GM23338 (cell line): ENCODE measurements at regions not wholly inside any gene's neighbourhood (a gene's known extent, or its start where the extent isn't known, plus 50 kb on each side); places are given as distances from the start of the nearest gene placed in this dataset.

Experiments used
- ATAC-seq: fragments of 200-7000 bp; cut with Tn5 transposase; 3 replicates; pipeline ENCODE4 v1.9.1; 2020
- DNase-seq: peaks from one replicate; pipeline ENCODE4 v3.0.0-alpha.2; 2015; ENCODE audit warnings: low spot score
- H2AFZ ChIP-seq: fragments of 200-600 bp; sonication (generic); 2 replicates; pipeline ENCODE4 v1.8.0; 2016; ENCODE audit warnings: antibody characterized with exemption, mild to moderate bottlenecking, moderate library complexity
- H3F3A ChIP-seq: fragments of 200-600 bp; sonication (generic); replicated peaks from 2 replicates; pipeline ENCODE4 v1.8.0; 2017; ENCODE audit warnings: antibody characterized with exemption, mixed run types, low read depth
- H3K27ac ChIP-seq: fragments of 200-600 bp; sonication (generic); 2 replicates; pipeline ENCODE4 v1.6.1; 2016; ENCODE audit warnings: low read depth
- H3K27me3 ChIP-seq: fragments of 200-600 bp; sonication (generic); 2 replicates; pipeline ENCODE4 v1.8.0; 2016; ENCODE audit warnings: mild to moderate bottlenecking, mixed run types, moderate library complexity; ENCODE audit not compliant: insufficient read depth
- H3K36me3 ChIP-seq: fragments of 200-600 bp; sonication (generic); 2 replicates; pipeline ENCODE4 v1.8.0; 2016; ENCODE audit warnings: mild to moderate bottlenecking; ENCODE audit not compliant: insufficient read depth
- H3K4me1 ChIP-seq: fragments of 200-600 bp; sonication (generic); 2 replicates; pipeline ENCODE4 v1.8.0; 2016; ENCODE audit warnings: mild to moderate bottlenecking, moderate library complexity; ENCODE audit not compliant: insufficient read depth
- H3K4me2 ChIP-seq: fragments of 200-600 bp; sonication (generic); 2 replicates; pipeline ENCODE4 v1.7.1; 2017; ENCODE audit warnings: mixed run types
- H3K4me3 ChIP-seq: fragments of 200-600 bp; sonication (generic); 2 replicates; pipeline ENCODE4 v1.6.1; 2016; ENCODE audit warnings: mixed run types
- H3K79me2 ChIP-seq: fragments of 200-600 bp; sonication (generic); replicated peaks from 2 replicates; pipeline ENCODE4 v1.8.0; 2017; ENCODE audit warnings: mild to moderate bottlenecking; ENCODE audit not compliant: insufficient read depth
- H3K9me2 ChIP-seq: fragments of 200-600 bp; sonication (generic); 2 replicates; pipeline ENCODE4 v1.8.0; 2017; ENCODE audit not compliant: insufficient read depth
- H4K20me1 ChIP-seq: fragments of 200-600 bp; sonication (generic); replicated peaks from 2 replicates; pipeline ENCODE4 v1.8.0; 2017; ENCODE audit warnings: mild to moderate bottlenecking; ENCODE audit not compliant: insufficient read depth
- H3K27ac Mint-ChIP-seq: 2 replicates; pipeline ENCODE4 v1.8.0; 2020; ENCODE audit warnings: inconsistent platforms, mild to moderate bottlenecking, moderate library complexity, mixed read lengths
- H3K27me3 Mint-ChIP-seq: 3 replicates; pipeline ENCODE4 v1.8.0; 2022; ENCODE audit warnings: low read depth, mild to moderate bottlenecking, moderate library complexity, mixed read lengths, inconsistent platforms; ENCODE audit not compliant: insufficient read depth, poor library complexity
- H3K36me3 Mint-ChIP-seq: 3 replicates; pipeline ENCODE4 v1.8.0; 2021; ENCODE audit warnings: low read depth, mild to moderate bottlenecking, inconsistent platforms, moderate library complexity, mixed read lengths
- H3K4me1 Mint-ChIP-seq: 3 replicates; pipeline ENCODE4 v1.8.0; 2020; ENCODE audit warnings: mild to moderate bottlenecking, inconsistent platforms, mixed read lengths
- H3K4me3 Mint-ChIP-seq: 3 replicates; pipeline ENCODE4 v1.8.0; 2021; ENCODE audit warnings: moderate library complexity, mild to moderate bottlenecking, inconsistent platforms, mixed read lengths
- H3K9me3 Mint-ChIP-seq: 3 replicates; pipeline ENCODE4 v1.8.0; 2020; ENCODE audit warnings: moderate library complexity, mild to moderate bottlenecking, inconsistent platforms, mixed read lengths
- CREB1 ChIP-seq: fragments of 250-450 bp; sonication (Bioruptor Pico); IDR thresholded peaks from 2 replicates; pipeline ENCODE4 v1.5.0; 2020; ENCODE audit warnings: low read depth, mild to moderate bottlenecking, moderate library complexity
- EZH2 ChIP-seq: fragments of 200-600 bp; sonication (generic); IDR thresholded peaks from one replicate; pipeline ENCODE4 v1.8.0; 2017; ENCODE audit warnings: antibody characterized with exemption, mild to moderate bottlenecking, low read depth; ENCODE audit not compliant: unreplicated experiment
- EZH2phosphoT487 ChIP-seq: fragments of 200-600 bp; sonication (generic); IDR thresholded peaks from one replicate; pipeline ENCODE4 v1.8.1; 2018; ENCODE audit warnings: antibody characterized with exemption; ENCODE audit not compliant: unreplicated experiment
- JUNB ChIP-seq: IDR thresholded peaks from one replicate; pipeline ENCODE4 v1.6.1; 2016; ENCODE audit warnings: antibody characterized with exemption; ENCODE audit not compliant: unreplicated experiment
- POLR2AphosphoS5 ChIP-seq: IDR thresholded peaks from 2 replicates; pipeline ENCODE4 v1.6.1; 2016; ENCODE audit warnings: antibody characterized with exemption, low read depth
- STAT1 ChIP-seq: IDR thresholded peaks from one replicate; pipeline ENCODE4 v1.6.1; 2016; ENCODE audit warnings: antibody characterized with exemption; ENCODE audit not compliant: unreplicated experiment
- ZNF114 ChIP-seq: fragments of 250-450 bp; sonication (Bioruptor Pico); IDR thresholded peaks from 2 replicates; pipeline ENCODE4 v1.5.0; 2020; ENCODE audit warnings: mild to moderate bottlenecking, moderate library complexity
- ZNF331 ChIP-seq: fragments of 250-450 bp; sonication (Bioruptor Pico); IDR thresholded peaks from 2 replicates; pipeline ENCODE4 v1.5.0; 2020; ENCODE audit warnings: low read depth, mild to moderate bottlenecking, moderate library complexity
- TF ChIP-seq, protein P1 (sequence below): IDR thresholded peaks from 2 replicates; pipeline ENCODE4 v1.6.1; 2016; ENCODE audit warnings: antibody characterized with exemption
- TF ChIP-seq, protein P2 (sequence below): fragments of 250-450 bp; sonication (Bioruptor Pico); IDR thresholded peaks from 2 replicates; pipeline ENCODE4 v1.5.0; 2020; ENCODE audit warnings: mild to moderate bottlenecking, moderate library complexity
- TF ChIP-seq, protein P3 (sequence below): IDR thresholded peaks from one replicate; pipeline ENCODE4 v1.6.1; 2018; ENCODE audit warnings: antibody characterized with exemption; ENCODE audit not compliant: unreplicated experiment

DNA sequence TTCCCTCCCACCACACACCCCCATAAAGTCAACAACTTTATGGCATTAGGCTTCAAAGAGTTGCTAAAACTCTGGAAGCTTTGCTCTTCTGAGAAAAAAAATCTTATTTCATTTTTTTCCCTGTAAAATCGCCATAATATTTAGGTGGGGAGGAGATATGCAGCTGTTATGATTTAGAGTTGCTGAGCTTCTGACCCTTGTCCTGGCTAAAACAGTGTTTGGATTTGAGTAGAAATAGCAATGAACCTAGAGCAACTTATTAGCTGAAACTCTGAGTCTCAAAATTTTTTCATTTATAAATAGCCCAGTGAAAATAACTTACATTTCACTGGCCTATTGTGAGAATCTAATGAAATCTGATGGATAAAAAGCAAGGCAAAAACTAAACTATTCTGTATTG is 482.8 kb upstream of the NFIA start (continued):
- no peak for TF ChIP-seq EZH2phosphoT487
- no peak for TF ChIP-seq STAT1
- no peak for TF ChIP-seq JUNB
- TF ChIP-seq ZNF331 (CRISPR knock-in tag) = no peak
- TF ChIP-seq CREB1 (CRISPR knock-in tag) = no peak
- TF ChIP-seq ZNF114 (CRISPR knock-in tag) = no peak
- TF ChIP-seq, protein P1, sequence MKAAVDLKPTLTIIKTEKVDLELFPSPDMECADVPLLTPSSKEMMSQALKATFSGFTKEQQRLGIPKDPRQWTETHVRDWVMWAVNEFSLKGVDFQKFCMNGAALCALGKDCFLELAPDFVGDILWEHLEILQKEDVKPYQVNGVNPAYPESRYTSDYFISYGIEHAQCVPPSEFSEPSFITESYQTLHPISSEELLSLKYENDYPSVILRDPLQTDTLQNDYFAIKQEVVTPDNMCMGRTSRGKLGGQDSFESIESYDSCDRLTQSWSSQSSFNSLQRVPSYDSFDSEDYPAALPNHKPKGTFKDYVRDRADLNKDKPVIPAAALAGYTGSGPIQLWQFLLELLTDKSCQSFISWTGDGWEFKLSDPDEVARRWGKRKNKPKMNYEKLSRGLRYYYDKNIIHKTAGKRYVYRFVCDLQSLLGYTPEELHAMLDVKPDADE = no peak
- no peak for TF ChIP-seq EZH2

DNA sequence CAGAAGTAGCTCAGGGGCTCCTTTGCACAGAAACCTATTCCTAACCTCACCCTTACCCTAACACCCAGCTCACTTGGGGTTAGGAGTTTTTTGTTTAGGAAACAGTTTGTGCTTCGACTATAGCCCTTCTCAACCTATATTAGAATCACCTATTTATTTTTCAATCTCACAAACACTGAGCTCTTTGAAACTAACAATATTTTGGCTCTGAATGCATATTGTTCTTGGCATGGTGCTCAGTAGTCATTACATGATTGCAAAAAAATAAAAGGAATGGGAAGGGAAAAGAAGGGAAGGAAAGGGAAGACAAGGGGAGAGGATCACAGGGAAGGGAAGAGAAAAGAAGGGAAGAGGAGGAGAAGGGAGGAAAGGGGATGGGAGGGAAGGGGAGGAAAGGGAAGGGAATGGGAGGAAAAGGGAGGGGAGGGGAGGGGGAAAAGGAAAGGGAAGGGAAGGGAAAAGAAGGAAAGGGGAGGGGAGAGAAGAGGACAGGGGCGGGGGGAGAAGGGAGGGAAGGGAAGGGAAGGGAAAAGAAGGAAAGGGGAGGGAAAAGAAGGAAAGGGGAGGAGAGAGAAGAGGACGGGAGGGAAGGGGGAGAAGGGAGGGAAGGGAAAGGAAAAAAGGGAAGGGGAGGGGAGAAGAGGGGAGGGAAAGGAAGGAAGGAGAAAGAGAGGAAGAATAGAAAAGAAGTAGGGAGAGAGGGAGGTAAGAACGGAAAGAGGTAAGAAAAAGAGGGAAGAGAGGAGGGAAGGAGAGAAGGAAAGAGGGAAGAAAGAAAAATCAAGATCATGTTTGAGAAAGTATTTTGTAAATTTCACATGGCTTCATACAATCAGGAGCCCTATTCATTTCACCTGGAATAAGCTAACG is 484.1 kb upstream of the NFIA start:
- Mint-ChIP-seq H3K27me3 (no peaks in the 10 kb centered on the region), H3K4me1 (no peaks in the 10 kb centered on the region; the same call in 2 of the 3 replicates), H3K36me3 (peaks cover 8% of the 10 kb centered on the region; the same call in 1 of the 3 replicates), H3K27ac (no peak overlapping the region), H3K4me3 (no peak overlapping the region), H3K9me3 (peaks cover 4% of the 10 kb centered on the region; the same call in 2 of the 3 replicates)
- H3K79me2 ChIP-seq = no peaks in the 10 kb centered on the region
- no peaks in the 10 kb centered on the region for H3F3A ChIP-seq
- no peak overlapping the region for H3K27ac ChIP-seq
- H3K27me3 ChIP-seq = no peaks in the 10 kb centered on the region
- H3K9me2 ChIP-seq = 0 out of 2 replicates have a peak, but pooled peaks cover 3% of the 10 kb centered on the region
- H4K20me1 ChIP-seq = no peaks in the 10 kb centered on the region
- H3K4me3 ChIP-seq = no peak overlapping the region
- no peak overlapping the region for H3K4me2 ChIP-seq
- no peaks in the 10 kb centered on the region for H3K4me1 ChIP-seq
- H3K36me3 ChIP-seq = no peaks in the 10 kb centered on the region
- ATAC-seq = no peak
- no peak for DNase-seq
- H2AFZ ChIP-seq = no peak overlapping the region
- TF ChIP-seq ZNF331 (CRISPR knock-in tag) (no peak), CREB1 (CRISPR knock-in tag) (no peak), STAT1 (no peak), EZH2 (no peak), POLR2AphosphoS5 (no peak), ZNF114 (CRISPR knock-in tag) (no peak)
- TF ChIP-seq, protein P1 = no peak
- TF ChIP-seq, protein P2, sequence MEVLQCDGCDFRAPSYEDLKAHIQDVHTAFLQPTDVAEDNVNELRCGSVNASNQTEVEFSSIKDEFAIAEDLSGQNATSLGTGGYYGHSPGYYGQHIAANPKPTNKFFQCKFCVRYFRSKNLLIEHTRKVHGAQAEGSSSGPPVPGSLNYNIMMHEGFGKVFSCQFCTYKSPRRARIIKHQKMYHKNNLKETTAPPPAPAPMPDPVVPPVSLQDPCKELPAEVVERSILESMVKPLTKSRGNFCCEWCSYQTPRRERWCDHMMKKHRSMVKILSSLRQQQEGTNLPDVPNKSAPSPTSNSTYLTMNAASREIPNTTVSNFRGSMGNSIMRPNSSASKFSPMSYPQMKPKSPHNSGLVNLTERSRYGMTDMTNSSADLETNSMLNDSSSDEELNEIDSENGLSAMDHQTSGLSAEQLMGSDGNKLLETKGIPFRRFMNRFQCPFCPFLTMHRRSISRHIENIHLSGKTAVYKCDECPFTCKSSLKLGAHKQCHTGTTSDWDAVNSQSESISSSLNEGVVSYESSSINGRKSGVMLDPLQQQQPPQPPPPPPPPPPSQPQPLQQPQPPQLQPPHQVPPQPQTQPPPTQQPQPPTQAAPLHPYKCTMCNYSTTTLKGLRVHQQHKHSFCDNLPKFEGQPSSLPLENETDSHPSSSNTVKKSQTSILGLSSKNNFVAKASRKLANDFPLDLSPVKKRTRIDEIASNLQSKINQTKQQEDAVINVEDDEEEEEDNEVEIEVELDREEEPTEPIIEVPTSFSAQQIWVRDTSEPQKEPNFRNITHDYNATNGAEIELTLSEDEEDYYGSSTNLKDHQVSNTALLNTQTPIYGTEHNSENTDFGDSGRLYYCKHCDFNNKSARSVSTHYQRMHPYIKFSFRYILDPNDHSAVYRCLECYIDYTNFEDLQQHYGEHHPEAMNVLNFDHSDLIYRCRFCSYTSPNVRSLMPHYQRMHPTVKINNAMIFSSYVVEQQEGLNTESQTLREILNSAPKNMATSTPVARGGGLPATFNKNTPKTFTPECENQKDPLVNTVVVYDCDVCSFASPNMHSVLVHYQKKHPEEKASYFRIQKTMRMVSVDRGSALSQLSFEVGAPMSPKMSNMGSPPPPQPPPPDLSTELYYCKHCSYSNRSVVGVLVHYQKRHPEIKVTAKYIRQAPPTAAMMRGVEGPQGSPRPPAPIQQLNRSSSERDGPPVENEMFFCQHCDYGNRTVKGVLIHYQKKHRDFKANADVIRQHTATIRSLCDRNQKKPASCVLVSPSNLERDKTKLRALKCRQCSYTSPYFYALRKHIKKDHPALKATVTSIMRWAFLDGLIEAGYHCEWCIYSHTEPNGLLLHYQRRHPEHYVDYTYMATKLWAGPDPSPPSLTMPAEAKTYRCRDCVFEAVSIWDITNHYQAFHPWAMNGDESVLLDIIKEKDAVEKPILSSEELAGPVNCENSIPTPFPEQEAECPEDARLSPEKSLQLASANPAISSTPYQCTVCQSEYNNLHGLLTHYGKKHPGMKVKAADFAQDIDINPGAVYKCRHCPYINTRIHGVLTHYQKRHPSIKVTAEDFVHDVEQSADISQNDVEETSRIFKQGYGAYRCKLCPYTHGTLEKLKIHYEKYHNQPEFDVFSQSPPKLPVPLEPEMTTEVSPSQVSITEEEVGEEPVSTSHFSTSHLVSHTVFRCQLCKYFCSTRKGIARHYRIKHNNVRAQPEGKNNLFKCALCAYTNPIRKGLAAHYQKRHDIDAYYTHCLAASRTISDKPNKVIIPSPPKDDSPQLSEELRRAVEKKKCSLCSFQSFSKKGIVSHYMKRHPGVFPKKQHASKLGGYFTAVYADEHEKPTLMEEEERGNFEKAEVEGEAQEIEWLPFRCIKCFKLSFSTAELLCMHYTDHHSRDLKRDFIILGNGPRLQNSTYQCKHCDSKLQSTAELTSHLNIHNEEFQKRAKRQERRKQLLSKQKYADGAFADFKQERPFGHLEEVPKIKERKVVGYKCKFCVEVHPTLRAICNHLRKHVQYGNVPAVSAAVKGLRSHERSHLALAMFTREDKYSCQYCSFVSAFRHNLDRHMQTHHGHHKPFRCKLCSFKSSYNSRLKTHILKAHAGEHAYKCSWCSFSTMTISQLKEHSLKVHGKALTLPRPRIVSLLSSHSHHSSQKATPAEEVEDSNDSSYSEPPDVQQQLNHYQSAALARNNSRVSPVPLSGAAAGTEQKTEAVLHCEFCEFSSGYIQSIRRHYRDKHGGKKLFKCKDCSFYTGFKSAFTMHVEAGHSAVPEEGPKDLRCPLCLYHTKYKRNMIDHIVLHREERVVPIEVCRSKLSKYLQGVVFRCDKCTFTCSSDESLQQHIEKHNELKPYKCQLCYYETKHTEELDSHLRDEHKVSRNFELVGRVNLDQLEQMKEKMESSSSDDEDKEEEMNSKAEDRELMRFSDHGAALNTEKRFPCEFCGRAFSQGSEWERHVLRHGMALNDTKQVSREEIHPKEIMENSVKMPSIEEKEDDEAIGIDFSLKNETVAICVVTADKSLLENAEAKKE (CRISPR knock-in tag) = no peak
- TF ChIP-seq, protein P3, sequence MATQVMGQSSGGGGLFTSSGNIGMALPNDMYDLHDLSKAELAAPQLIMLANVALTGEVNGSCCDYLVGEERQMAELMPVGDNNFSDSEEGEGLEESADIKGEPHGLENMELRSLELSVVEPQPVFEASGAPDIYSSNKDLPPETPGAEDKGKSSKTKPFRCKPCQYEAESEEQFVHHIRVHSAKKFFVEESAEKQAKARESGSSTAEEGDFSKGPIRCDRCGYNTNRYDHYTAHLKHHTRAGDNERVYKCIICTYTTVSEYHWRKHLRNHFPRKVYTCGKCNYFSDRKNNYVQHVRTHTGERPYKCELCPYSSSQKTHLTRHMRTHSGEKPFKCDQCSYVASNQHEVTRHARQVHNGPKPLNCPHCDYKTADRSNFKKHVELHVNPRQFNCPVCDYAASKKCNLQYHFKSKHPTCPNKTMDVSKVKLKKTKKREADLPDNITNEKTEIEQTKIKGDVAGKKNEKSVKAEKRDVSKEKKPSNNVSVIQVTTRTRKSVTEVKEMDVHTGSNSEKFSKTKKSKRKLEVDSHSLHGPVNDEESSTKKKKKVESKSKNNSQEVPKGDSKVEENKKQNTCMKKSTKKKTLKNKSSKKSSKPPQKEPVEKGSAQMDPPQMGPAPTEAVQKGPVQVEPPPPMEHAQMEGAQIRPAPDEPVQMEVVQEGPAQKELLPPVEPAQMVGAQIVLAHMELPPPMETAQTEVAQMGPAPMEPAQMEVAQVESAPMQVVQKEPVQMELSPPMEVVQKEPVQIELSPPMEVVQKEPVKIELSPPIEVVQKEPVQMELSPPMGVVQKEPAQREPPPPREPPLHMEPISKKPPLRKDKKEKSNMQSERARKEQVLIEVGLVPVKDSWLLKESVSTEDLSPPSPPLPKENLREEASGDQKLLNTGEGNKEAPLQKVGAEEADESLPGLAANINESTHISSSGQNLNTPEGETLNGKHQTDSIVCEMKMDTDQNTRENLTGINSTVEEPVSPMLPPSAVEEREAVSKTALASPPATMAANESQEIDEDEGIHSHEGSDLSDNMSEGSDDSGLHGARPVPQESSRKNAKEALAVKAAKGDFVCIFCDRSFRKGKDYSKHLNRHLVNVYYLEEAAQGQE = no peak
